GM18499 (cell line): ENCODE measurements at regions not wholly inside any gene's neighbourhood (a gene's known extent, or its start where the extent isn't known, plus 50 kb on each side); places are given as distances from the start of the nearest gene placed in this dataset.

Experiments used
- ATAC-seq: cut with Tn5 transposase; IDR thresholded peaks from one replicate; pipeline ENCODE4 v1.9.1; 2021; ENCODE audit warnings: moderate number of reproducible peaks; ENCODE audit not compliant: insufficient read depth, unreplicated experiment

DNA sequence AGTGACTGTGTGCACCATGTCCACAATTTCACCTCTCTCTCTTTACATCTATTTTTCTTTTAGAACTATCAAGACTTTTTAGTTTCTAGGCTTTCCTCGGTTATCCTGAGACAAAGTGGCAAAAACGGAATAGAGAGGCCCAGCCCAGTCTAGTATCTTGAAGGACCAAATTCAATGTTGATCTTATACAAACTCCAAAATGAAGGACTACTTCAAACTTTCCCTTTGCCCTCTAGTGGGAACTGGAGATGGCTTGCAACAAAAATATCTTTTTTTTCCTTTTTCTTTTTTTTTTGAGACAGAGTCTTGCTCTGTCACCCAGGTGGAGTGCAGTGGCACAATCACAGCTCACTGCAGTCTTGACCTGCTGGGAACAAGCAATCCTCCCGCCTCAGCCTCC lies 338.5 kb upstream of the UMPS start:
- no peak for ATAC-seq

DNA sequence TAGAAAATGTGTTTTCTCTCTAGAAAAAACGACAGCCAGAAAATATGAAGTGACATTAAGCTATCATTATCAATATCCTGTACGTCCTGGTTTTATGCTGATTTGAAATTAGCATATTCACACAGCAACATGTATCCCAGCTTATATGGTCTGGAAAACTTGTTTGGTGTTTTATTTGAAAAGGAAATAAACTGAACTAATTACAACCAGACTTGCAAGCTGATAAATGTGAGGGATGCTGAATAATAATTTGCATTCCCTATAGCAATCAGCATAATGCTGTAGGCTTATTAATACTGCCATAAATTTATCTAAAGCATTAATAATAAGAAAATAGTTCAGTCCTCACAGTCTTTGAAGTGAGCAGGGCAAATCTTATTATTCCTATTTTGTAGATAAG lies 336.9 kb upstream of the UMPS start:
- no peak for ATAC-seq

DNA sequence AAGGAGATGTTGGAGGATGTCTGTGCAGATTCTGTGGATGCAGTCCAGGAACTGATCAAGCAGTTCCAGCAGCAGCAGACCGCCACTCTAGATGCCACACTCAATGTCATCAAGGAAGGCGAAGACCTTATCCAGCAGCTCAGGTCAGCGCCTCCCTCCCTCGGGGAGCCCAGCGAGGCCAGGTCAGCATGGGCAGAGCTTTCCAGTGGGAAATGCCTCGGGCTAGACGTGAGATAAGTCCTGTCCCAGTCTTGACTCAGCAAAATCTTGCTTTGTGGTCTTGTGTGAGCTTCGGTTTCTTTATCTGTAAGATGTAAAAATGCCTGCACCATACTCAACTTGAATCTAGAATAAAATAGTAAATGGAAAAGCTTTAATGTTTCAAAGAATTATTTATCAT lies 335.1 kb upstream of the UMPS start:
- ATAC-seq = no peak

DNA sequence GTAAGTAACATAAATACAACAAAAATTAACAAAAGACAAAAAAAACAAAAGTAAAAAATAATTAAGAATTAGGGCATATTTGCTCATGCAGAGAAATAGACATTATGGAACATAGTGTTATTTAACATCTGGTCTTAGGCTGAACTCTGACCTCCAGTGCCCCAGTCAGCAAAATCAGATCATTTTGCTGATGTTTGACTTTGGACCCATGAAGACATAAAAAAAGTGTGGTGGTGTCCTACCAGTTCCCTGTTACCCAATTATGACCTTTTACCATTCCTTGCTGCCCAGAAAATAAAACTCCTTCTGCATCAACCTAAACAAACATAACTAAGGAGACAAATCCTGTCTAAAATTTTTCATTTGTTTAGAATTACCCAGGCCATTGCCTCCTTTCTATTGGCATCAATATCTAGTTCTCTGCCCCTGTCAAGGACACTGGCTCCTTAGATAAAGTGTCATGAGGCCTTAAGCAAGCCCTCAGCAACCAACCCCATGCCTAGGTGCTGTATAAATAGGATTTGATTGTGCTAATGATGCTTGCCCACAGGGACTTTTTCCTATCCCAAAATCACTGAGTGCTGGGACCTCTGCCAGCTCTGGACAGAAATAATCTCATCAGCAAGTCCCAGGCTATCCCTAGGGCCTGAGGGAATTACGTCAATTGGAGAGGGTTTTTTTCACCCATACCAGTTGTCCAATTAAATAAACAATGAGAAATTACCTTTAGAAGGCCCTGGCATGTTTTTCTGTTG lies 334.5 kb upstream of the UMPS start:
- no peak for ATAC-seq

DNA sequence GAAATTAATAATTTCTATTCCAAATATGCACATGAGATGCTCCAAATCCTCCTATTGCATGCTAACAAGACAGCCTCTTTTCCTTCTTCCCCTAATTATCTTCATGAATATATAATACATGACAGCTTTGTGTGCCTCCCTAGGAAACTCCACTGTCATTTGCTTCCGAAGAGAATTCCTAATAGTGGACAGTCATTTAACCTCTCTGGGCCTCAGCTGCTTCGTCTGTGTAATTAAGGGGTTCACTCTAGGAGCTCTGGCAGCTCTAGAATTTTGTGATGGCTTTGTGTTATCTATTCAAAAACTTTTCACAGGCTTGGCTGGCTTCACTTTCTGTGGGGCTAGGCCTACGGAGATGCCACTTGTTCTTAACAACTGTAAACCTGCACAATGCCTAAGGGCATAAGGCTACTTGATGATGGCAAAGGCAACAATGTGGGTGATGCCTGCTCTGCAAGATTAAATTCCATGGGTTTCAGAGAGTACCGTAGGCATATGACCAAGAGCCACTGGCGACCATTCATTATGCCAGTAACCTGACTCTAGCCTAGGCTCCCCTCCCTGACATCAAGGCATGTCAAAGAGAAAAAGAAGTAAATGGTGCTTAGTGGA lies 333.8 kb upstream of the UMPS start:
- no peak for ATAC-seq

DNA sequence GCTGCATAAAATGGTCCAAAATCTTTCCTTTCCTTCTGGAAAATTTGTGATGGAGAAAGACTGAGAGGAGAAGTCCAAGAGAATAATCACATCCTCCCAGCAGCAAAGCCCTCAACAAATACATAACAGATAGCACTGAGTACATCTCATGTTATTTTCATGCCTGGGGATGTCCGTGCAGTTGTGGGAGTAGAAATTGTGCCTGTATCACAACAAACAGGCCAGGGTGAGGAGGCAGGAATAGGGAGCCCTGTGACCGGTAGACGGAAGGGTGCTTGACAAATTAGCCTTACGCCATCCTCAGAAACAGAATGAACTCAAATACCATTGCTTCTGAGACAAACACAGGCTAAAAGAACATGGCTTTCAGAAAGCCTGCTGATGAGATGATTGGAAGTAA lies 333.2 kb upstream of the UMPS start:
- ATAC-seq = no peak

DNA sequence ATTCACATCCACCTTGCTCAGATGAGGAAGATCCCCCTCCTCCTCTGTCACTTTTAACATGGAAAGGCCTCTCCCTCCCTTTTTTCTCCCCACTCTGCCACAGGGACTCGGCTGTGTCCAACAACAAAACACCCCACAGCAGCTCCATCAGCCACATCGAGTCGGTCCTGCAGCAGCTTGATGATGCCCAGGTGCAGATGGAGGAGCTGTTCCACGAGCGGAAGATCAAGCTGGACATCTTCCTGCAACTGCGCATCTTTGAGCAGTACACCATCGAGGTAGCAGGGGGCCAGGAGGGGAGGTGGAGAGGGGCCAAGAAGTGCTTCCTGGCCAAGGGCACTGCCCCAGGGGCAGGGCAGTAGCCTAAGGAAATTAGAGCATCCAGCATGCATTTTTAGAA lies 331.7 kb upstream of the UMPS start:
- no peak for ATAC-seq

DNA sequence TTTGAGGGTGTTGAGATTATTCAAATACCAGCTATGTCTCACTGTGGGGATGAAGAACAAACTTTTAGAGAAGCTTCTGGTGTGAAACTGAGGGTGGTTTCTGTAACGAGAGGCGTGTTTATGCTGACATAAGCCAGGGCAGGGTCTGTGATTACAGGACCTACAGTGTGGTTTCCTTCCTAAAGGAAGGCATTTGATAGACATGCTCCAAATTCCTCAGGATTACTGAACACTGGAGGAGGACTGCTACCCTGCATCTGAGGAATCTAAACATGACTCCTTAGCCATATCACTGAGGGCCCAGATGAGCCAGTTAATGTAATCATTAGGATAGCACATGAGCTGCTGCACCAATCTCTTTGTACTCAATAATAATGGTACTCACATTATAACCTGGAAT lies 328.4 kb upstream of the UMPS start:
- no peak for ATAC-seq

DNA sequence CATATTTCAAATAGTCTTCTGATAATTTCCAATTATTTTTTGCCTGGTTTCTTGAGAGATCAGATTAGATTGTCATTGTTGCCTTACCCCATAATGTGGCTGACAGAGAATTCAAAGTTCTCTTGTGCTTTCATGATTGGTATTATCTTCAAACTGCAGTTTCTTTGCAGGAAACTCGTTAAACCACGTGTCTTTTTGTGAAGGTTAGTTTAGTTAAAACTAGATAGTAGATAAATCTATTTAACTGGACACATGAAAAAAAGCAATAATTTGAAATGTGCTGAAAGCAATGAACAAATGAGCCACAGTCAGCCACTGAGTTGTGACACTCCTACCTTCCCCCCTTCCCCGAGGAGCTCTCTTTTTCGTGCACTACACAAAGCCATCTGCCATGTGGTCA lies 327.5 kb upstream of the UMPS start:
- ATAC-seq = no peak

DNA sequence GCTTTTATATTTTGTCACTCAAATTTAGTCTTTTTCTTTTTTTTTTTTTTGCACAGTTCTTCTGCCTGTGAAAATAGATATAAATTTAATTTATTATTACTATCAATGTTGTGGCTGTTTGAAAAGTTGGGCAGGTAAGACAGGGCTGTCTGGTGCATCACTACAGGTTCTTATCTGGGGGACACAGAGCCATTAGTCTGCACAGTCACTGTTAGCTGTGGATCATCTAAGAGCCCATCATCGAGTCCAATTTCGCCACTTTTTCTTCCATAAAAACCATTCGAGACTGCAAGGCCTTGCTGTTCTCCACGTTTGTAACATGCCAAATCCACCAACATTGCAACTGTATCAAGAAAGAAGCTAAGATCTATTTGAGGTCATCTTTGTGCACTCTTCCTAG lies 325.6 kb upstream of the UMPS start:
- no peak for ATAC-seq

DNA sequence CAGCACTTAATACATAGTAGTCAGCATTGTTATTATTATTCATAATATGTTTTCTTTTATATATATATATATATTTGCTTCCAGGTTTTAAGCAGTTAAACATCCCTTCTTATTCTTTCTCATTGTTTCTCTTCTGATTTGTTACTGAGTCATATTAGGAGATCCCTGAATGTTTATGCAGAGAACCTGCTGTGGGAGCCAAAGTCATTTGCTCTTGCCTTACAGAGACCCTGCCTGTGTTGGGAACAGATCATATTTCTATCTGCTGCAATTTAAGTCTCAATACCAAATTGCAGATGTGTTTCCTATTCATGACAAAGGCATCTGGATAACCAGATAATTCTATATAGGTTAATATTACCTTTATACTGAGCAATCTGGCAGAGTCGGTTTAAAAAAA lies 323.0 kb upstream of the UMPS start:
- no peak for ATAC-seq

DNA sequence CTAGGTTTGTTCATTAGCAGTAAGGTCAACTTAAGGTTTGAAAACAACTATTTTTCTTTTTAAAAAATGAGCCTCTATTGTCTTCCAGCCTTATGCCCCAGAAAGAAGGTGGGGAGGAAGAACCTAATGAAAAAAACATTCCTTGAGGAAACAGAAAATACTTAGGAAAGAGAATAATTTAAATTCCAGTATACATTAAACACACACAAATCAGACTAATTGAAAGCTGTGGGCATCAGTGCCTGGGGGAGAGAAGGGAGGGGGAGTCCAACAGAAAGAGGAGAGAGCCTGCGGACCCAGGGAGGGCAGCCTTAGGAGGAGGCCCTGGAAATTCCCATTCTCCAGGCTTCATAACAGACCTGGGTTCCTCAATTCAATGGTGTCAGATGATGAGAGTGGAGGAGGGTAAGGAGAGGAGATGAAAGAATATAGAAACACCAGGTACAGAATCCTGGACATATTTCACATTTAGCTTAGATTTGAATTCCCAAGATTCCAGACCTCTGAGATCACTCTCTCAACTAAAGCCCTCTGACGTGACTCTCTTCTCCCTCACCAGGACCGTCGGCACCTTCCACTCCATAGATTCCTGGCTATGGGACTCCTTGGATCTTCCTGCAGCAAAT lies 320.5 kb upstream of the UMPS start:
- ATAC-seq = no peak

DNA sequence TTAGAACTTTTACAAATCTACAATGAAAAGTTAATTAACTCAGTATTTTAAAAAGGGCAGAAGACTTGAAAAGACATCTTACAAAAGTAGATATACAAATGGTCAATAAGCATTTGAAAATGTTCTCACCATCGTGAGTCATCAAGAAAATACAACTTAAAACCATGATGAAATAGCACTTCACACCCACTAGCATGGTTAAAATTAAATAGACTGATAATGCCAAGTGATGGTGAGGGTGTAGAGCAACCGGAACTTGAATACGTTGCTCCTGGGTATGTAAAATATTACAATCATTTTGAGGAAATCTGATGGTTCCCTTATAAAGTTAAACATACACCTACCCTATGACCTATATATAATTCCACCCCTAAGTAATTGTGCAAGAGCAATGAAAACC lies 319.8 kb upstream of the UMPS start:
- no peak for ATAC-seq

DNA sequence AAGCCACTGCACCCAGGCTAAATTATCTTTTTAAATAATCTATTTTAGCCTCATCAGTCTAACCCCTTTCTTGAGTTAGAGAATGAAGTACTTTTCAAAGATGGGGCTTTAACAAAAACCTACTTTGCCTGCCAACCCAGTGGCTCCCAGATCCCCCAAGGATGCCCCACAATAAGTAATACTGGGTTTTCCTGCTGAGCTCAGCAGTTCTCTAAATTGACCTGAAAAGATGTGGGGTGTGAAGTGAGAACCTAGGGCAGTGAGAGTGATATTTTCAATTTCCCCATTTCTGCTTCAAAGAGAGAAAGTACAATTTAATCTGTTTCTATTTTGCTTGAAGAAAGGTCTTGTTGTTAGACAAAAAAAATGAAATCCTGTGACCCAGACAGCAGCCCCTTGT lies 318.5 kb upstream of the UMPS start:
- no peak for ATAC-seq

DNA sequence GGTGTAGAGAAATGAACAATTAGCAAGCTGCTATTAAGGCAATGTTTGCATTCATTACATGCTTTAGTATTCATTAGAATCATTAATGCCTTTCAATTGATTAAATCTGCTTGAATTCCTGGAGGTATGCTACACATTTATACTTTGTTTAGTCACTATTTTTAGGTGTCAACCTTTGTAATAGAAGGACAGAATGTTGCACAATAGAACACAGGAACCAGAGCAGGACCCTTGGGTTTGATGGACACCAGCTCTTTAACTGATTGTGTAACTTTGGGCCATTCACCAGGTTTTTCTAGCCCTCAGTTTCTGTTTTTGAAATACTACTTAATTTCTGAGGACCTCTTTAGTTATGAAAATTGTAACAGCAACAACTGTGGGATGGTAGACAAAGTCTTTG lies 317.6 kb upstream of the UMPS start:
- no peak for ATAC-seq

DNA sequence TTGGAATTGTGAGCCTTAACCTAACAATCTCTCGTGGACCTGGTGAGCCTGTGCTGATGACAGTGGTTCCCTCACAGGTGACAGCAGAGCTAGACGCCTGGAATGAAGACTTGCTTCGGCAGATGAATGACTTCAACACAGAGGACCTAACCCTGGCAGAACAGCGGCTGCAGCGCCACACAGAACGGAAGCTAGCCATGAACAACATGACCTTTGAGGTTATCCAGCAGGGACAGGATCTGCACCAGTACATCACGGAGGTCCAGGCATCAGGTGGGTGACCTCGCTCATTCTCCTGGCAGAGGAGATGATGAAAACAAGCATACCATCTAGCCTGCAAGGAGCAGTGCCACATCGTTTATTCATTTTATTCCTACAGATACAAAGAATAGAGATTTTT lies 316.9 kb upstream of the UMPS start:
- no peak for ATAC-seq

DNA sequence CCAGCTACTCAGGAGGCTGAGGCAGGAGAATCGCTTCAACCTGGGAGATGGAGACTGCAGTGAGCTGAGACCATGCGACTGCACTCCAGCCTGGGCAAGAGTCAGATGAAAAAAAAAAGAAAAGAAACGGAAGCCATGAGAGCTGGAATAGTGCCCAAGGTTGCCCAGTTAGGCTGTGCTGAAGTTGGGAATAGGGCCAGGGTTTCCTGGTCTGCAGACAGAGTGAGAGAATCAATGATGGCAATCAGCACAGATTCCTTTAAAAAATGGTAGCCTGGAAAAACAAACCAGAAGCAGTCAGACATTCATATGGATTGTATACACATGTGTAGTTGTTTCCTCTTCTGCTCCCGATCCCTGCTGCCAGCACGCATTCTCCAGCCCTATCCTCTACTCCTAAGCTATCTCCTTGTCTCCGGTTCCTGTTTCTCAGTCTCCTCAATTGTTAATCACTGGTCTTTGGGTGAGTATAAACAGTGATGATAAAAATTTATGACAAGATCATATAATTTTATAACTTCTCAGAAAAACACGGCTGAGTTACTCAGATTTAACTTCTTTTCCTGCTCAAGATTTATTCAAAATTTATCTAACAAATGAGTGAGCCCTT lies 316.2 kb upstream of the UMPS start:
- no peak for ATAC-seq

DNA sequence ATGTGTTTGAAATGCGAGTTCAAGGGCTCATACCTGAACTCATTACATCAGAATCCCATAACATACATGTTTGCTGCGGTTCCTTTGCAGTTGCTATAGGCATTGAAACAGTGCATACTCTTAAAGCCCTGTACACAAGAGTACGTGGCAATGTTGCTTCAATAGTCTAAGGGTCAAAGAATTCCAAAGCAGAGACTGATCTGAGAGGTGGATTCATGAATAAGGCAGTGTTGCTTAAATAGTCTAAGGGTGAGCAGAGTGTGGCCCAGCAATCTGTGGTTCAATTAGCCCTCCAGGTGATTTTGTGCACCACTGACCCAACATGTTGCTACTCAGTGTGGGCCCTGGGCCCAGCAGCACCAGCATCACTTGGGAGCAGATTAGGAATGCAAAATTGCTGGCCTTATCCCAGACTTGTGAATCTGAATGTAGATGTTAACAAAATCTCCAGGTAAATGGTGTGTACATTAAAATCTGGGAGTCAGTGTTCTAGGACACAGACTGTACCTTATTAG lies 314.7 kb upstream of the UMPS start:
- ATAC-seq = no peak

DNA sequence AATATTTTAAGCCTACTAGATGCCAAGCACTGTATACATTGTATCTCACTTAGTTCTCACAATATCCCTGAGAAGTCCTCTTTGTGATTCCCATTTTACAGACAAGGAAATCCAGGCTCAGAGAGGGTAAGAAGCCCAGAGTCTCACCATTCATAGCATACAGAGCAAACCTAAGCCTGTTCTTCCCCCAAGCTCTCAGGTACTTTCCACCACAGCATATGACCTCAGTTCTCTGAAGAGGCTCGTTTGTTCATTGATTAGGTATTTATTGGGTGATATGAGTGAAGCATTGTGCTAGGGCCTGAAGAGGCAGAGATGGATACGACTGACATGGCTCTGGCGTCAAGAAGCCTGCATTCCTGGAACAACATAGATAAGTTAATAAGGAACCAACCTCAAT lies 310.9 kb upstream of the UMPS start:
- ATAC-seq = no peak

DNA sequence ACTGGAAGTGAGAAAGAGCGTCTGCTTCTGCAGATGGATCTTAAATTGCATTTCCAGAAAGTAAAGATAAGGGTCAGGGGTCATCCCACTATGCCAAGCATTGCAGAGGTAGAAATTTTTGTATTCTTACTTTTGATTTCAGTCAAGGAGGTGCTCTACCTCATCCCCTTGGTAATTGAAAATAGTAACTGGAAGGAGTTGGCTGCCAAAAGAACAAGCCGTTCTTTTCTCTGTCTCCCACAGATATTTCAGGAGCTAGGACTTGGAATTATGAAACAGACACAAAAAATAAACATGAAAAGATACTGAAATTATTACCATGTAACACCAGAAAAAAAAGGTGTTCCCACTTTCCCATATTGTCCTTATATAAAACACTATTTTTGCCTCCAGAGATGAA lies 309.9 kb upstream of the UMPS start:
- ATAC-seq = no peak

DNA sequence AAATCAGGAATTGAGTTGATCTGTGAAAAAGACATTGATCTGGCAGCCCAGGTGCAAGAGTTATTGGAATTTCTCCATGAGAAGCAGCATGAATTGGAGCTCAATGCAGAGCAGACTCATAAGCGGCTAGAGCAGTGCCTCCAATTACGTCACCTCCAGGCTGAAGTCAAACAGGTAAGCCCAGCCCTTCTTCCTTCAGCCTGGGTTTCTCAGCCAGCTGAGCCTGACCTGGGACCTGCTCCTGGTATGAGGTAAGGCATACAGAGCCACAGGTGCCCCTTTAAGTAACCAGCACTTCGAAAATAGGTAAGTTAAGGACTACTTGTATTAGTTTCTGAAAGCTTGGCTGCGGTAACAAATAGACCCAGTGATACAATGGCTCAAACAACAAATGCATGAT lies 307.4 kb upstream of the UMPS start:
- ATAC-seq = no peak
